Umbilical cord (tissue), 1 donor: ENCODE measurements at regions not wholly inside any gene's neighbourhood (a gene's known extent, or its start where the extent isn't known, plus 50 kb on each side); places are given as distances from the start of the nearest gene placed in this dataset.
A peak's percentile ranks its signal among the peaks of the same experiment; 100 is the strongest.

Experiments used
- DNase-seq: peaks from one replicate; pipeline ENCODE4 v3.0.0-alpha.2; 2015; ENCODE audit warnings: low spot score

- peak; percentile 57 for DNase-seq
These were observed 51.9 kb upstream of the KLF13 start for GRCh38 chr15:31274496-31275330.

DNA sequence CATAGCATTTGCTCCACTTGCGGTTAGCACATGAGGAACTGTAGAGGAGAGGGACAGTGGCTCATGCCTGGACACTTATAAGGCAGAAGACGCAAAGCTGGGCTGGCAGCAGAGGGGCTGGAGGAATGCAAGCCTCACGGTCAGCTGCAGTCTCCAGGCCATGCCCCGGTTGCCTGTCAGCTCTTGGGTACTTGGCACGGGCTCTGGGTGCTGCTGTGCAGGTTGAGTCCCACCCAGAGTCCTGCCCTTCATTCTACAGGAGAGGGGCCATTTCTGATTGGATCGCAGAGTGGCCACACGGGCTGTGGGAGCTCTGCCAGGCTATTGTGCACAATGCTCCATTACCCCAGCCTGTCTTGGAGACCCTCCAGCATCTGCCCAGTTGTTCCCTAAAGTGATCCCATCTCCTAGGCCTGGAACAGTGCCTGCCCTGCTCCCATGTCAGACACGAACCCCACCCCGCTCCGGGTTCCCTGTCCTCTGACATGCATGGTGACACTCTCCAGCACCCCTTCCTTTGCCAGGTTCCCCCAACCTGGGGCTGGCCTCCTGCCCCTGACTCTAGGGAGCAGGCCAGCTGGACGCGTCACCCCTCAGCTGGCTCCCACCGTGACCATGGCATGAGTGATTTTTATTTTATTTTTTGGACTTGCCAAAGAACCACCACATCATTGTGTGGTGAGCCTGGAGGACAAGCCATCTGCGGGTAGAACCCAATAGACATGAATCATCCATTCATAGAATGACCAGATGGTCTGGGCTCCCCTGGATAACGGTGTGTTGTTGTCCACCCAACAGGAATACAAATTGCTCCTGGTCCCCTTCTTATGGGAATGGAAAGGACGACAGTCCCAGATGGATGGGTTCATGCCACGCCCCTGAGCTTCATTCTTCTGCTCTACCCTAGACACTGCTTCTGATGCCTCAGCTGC, 51.0 kb upstream of the KLF13 start:
- no peak for DNase-seq

DNA sequence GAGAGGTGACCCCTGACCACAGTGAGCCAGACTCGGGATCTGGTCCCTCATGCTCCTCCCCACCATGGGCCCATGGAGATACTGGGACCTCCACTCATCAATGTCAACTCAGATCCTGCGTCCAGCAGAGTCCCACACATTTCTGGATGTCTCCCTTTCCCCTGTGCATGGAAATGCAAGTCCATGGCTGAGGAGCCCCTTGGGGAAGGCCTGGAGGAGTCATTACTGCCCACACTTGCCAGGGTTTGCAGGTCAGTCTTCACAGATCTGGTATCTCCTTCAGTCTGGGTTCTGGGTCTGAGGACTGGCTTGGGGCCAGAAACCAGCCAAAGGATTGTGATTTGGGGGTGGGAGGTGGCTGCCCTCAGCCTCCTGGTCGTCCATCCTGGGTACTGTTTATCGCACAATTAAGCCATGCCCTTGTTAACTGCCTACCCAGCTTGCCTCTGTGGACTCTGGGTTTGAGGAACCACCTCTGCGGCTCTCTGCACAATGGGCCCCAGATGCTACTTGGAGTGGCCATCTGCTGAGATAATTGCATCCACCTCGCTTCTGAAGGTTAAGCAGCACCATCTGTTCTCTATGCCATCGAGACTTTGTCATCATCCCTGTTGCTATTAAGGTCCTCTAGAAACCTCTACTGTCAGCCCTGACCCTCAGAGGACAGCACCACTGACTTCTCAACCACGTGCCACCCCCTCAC, 49.9 kb upstream of the KLF13 start:
- DNase-seq, result no peak
